C4-2B (cell line): ENCODE measurements at regions not wholly inside any gene's neighbourhood (a gene's known extent, or its start where the extent isn't known, plus 50 kb on each side); places are given as distances from the start of the nearest gene placed in this dataset.

Source experiments
- CTCF ChIP-seq: fragments of 450-650 bp; conservative IDR thresholded peaks from 2 replicates; pipeline ENCODE4 v1.5.1; 2017; ENCODE audit warnings: mild to moderate bottlenecking
- ZFX ChIP-seq: fragments of 450-650 bp; IDR thresholded peaks from 2 replicates; pipeline ENCODE4 v1.6.1; 2017

DNA sequence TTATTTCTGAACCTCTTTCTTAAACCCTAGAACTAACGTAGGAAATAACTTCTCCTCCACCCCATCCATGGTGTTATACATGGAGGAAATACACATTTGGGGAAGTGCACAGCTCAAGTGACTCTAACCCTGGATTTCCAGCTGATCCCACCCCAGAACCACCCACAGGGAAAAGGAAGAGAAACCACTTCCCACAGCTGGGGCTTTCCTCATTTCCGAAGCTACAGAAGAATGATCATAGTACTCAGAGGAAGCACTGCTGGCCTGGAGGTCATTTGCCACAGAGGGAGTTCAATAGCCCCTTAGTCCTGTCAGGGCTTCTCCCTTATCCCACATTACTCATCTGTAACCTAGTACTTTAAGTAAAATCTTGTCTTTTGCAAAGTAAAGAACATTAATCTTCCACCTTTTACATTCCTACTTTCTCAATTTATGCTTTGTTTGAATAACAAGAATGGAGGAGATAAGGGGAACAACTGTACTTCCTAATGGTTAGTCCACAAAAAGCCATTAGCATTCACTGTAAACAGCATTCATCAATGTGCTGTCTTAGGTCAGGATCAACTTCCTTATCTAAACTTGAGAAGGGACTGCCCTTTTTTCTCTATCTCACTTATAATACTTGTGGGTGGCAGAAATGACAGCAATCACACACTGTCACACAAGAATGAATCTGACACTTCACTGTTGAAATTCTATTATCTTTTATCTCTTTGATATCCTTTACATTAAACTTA lies 63.0 kb upstream of the RGS1 start:
- no peak for TF ChIP-seq CTCF
- TF ChIP-seq ZFX = no peak
